ENCODE measurements at regions not wholly inside any gene's neighbourhood (a gene's known extent, or its start where the extent isn't known, plus 50 kb on each side); places are given as distances from the start of the nearest gene placed in this dataset.

- TF ChIP-seq CTCF (IDR thresholded peaks at IDR 0.05; ENCODE audit: control insufficient read depth, extremely low read depth, insufficient read depth), result no peak
- H3K4me3 ChIP-seq (ENCODE audit: low read depth, low read length), result no peak overlapping the region
- no peak for DNase-seq (ENCODE audit: low read depth)
Observed at GRCh38 chr10:83274088-83274487, 865.2 kb upstream of the GHITM start.

GRCh38 chr10:83276971-83277370, 862.3 kb upstream of the GHITM start:
- no peak for TF ChIP-seq CTCF (IDR thresholded peaks at IDR 0.05; ENCODE audit: control insufficient read depth, extremely low read depth, insufficient read depth)
- DNase-seq (ENCODE audit: low read depth), result no peak
- no peak overlapping the region for H3K4me3 ChIP-seq (ENCODE audit: low read depth, low read length)

- no peak for DNase-seq (ENCODE audit: low read depth)
Observed at GRCh38 chr10:83283151-83283550, 856.2 kb upstream of the GHITM start.

GRCh38 chr10:83287374-83287773, 851.9 kb upstream of the GHITM start:
- DNase-seq (ENCODE audit: low read depth), result no peak
- no peak overlapping the region for H3K4me3 ChIP-seq (ENCODE audit: low read depth, low read length)
- TF ChIP-seq CTCF (IDR thresholded peaks at IDR 0.05; ENCODE audit: control insufficient read depth, extremely low read depth, insufficient read depth), result no peak

More at GRCh38 chr10:83283151-83283550, 856.2 kb upstream of the GHITM start:
- H3K4me3 ChIP-seq (ENCODE audit: low read depth, low read length), result no peak overlapping the region
- TF ChIP-seq CTCF (IDR thresholded peaks at IDR 0.05; ENCODE audit: control insufficient read depth, extremely low read depth, insufficient read depth), result no peak

GRCh38 chr10:83289373-83289772, 849.9 kb upstream of the GHITM start:
- TF ChIP-seq CTCF (IDR thresholded peaks at IDR 0.05; ENCODE audit: control insufficient read depth, extremely low read depth, insufficient read depth), result no peak
- DNase-seq (ENCODE audit: low read depth), result no peak
- no peak overlapping the region for H3K4me3 ChIP-seq (ENCODE audit: low read depth, low read length)

- TF ChIP-seq CTCF (IDR thresholded peaks at IDR 0.05; ENCODE audit: control insufficient read depth, extremely low read depth, insufficient read depth), result no peak
- no peak overlapping the region for H3K4me3 ChIP-seq (ENCODE audit: low read depth, low read length)
- no peak for DNase-seq (ENCODE audit: low read depth)
Observed at GRCh38 chr10:83289948-83290347, 849.4 kb upstream of the GHITM start.

- no peak for DNase-seq (ENCODE audit: low read depth)
- H3K4me3 ChIP-seq (ENCODE audit: low read depth, low read length), result no peak overlapping the region
- no peak for TF ChIP-seq CTCF (IDR thresholded peaks at IDR 0.05; ENCODE audit: control insufficient read depth, extremely low read depth, insufficient read depth)
Observed at GRCh38 chr10:83301732-83302131, 837.6 kb upstream of the GHITM start.
